ENCODE measurements at regions not wholly inside any gene's neighbourhood (a gene's known extent, or its start where the extent isn't known, plus 50 kb on each side); places are given as distances from the start of the nearest gene placed in this dataset.

GRCh38 chr5:142387024-142387682 lies 62.3 kb upstream of the SPRY4 start:
- TF ChIP-seq YY1 (IDR thresholded peaks at IDR 0.05; ENCODE audit: low read depth) (no peak), ZBTB7A (IDR thresholded peaks at IDR 0.05; ENCODE audit: low read depth) (no peak)

GRCh38 chr5:142386137-142387023 lies 61.6 kb upstream of the SPRY4 start:
- no peak for TF ChIP-seq NFIC (IDR thresholded peaks at IDR 0.05)
- TF ChIP-seq EGR1 (IDR thresholded peaks at IDR 0.05), result no peak
- TF ChIP-seq REST (IDR thresholded peaks at IDR 0.05; ENCODE audit: low read depth), result no peak
- TF ChIP-seq USF1 (IDR thresholded peaks at IDR 0.05), result no peak
- TF ChIP-seq YY1 (IDR thresholded peaks at IDR 0.05; ENCODE audit: low read depth), result no peak
- no peak for TF ChIP-seq FOXM1 (IDR thresholded peaks at IDR 0.05; ENCODE audit: borderline replicate concordance, low read depth)
- no peak for TF ChIP-seq TCF12 (IDR thresholded peaks at IDR 0.05; ENCODE audit: low read depth)
- TF ChIP-seq CREB1 (IDR thresholded peaks at IDR 0.05; ENCODE audit: low read depth), result no peak
- TF ChIP-seq CEBPB (IDR thresholded peaks at IDR 0.05), result no peak
- no peak for TF ChIP-seq EP300 (IDR thresholded peaks at IDR 0.05; ENCODE audit: borderline replicate concordance)
- TF ChIP-seq TAF1 (IDR thresholded peaks at IDR 0.05; ENCODE audit: low read depth), result no peak

GRCh38 chr5:142385194-142385593 lies 60.4 kb upstream of the SPRY4 start:
- no peak for TF ChIP-seq TEAD4 (IDR thresholded peaks at IDR 0.05)
- TF ChIP-seq MAX (IDR thresholded peaks at IDR 0.05), result no peak
- TF ChIP-seq TAF1 (IDR thresholded peaks at IDR 0.05; ENCODE audit: low read depth), result no peak
- TF ChIP-seq YY1 (IDR thresholded peaks at IDR 0.05; ENCODE audit: low read depth), result no peak
- no peak for TF ChIP-seq USF1 (IDR thresholded peaks at IDR 0.05)
- TF ChIP-seq RAD21 (IDR thresholded peaks at IDR 0.05; ENCODE audit: low read depth), result no peak
- no peak for TF ChIP-seq NFIC (IDR thresholded peaks at IDR 0.05)
- TF ChIP-seq REST (IDR thresholded peaks at IDR 0.05; ENCODE audit: low read depth), result no peak
- no peak for TF ChIP-seq CEBPB (IDR thresholded peaks at IDR 0.05)
- no peak for TF ChIP-seq EP300 (IDR thresholded peaks at IDR 0.05; ENCODE audit: borderline replicate concordance)
- TF ChIP-seq EGR1 (IDR thresholded peaks at IDR 0.05), result no peak
- TF ChIP-seq TCF12 (IDR thresholded peaks at IDR 0.05; ENCODE audit: low read depth), result no peak
- TF ChIP-seq FOXM1 (IDR thresholded peaks at IDR 0.05; ENCODE audit: borderline replicate concordance, low read depth), result no peak
- TF ChIP-seq CREB1 (IDR thresholded peaks at IDR 0.05; ENCODE audit: low read depth), result no peak
- no peak for TF ChIP-seq ZBTB7A (IDR thresholded peaks at IDR 0.05; ENCODE audit: low read depth)

GRCh38 chr5:142384014-142384413 lies 59.2 kb upstream of the SPRY4 start:
- TF ChIP-seq TCF12 (IDR thresholded peaks at IDR 0.05; ENCODE audit: low read depth), result no peak

GRCh38 chr5:142382186-142382585 lies 57.4 kb upstream of the SPRY4 start:
- TF ChIP-seq FOXM1 (IDR thresholded peaks at IDR 0.05; ENCODE audit: borderline replicate concordance, low read depth) (no peak), TAF1 (IDR thresholded peaks at IDR 0.05; ENCODE audit: low read depth) (no peak), ZBTB7A (IDR thresholded peaks at IDR 0.05; ENCODE audit: low read depth) (no peak), TCF12 (IDR thresholded peaks at IDR 0.05; ENCODE audit: low read depth) (no peak), YY1 (IDR thresholded peaks at IDR 0.05; ENCODE audit: low read depth) (no peak), NFIC (IDR thresholded peaks at IDR 0.05) (no peak), CEBPB (IDR thresholded peaks at IDR 0.05) (no peak), TEAD4 (IDR thresholded peaks at IDR 0.05) (no peak), MAX (IDR thresholded peaks at IDR 0.05) (no peak), REST (IDR thresholded peaks at IDR 0.05; ENCODE audit: low read depth) (no peak), CREB1 (IDR thresholded peaks at IDR 0.05; ENCODE audit: low read depth) (no peak), USF1 (IDR thresholded peaks at IDR 0.05) (no peak), EP300 (IDR thresholded peaks at IDR 0.05; ENCODE audit: borderline replicate concordance) (no peak), RAD21 (IDR thresholded peaks at IDR 0.05; ENCODE audit: low read depth) (no peak), EGR1 (IDR thresholded peaks at IDR 0.05) (no peak)
